Fibroblast of lung (primary cell): ENCODE measurements at regions not wholly inside any gene's neighbourhood (a gene's known extent, or its start where the extent isn't known, plus 50 kb on each side); places are given as distances from the start of the nearest gene placed in this dataset.

Source experiments
- DNase-seq, 2 donors: peaks; one replicate each; pipeline versions ENCODE4 v3.0.0 to v3.0.0-alpha.2; 2010; ENCODE audit warnings: low read depth in 2 of 2
- H2AFZ ChIP-seq: 2 replicates; pipeline ENCODE4 v1.5.1; 2012; ENCODE audit warnings: low read length, control low read depth, inconsistent platforms
- H3K27ac ChIP-seq: 2 replicates; pipeline ENCODE4 v1.5.1; 2011; ENCODE audit warnings: low read length, control low read depth; ENCODE audit not compliant: insufficient read depth
- H3K27me3 ChIP-seq: 2 replicates; pipeline ENCODE4 v1.5.1; 2011; ENCODE audit warnings: mild to moderate bottlenecking, low read length; ENCODE audit not compliant: control insufficient read depth, insufficient read depth
- H3K36me3 ChIP-seq: 2 replicates; pipeline ENCODE4 v1.5.1; 2011; ENCODE audit warnings: low read length; ENCODE audit not compliant: control insufficient read depth, insufficient read depth
- H3K4me1 ChIP-seq: 2 replicates; pipeline ENCODE4 v1.5.1; 2011; ENCODE audit warnings: low read length; ENCODE audit not compliant: control insufficient read depth, insufficient read depth; ENCODE audit errors: extremely low read depth
- H3K4me2 ChIP-seq: 2 replicates; pipeline ENCODE4 v1.5.1; 2011; ENCODE audit warnings: low read length, control low read depth; ENCODE audit not compliant: insufficient read depth; ENCODE audit errors: extremely low read depth
- H3K4me3 ChIP-seq, 4 experiments: fragments of 200-600 bp in 1 of 4; sonication (generic) in 1 of 4; replicated peaks in 1 of 4; 2 replicates each; pipeline ENCODE4 v1.5.1; 2011 to 2016; ENCODE audit warnings: low read length in 4 of 4, low read depth in 3 of 4, mild to moderate bottlenecking in 3 of 4, control low read depth in 2 of 4, inconsistent platforms in 1 of 4, mixed read lengths in 1 of 4; ENCODE audit not compliant: insufficient read depth in 1 of 4; ENCODE audit errors: control extremely low read depth in 1 of 4
- H3K79me2 ChIP-seq: 2 replicates; pipeline ENCODE4 v1.5.1; 2012; ENCODE audit warnings: mild to moderate bottlenecking, low read length, inconsistent platforms; ENCODE audit not compliant: control insufficient read depth, insufficient read depth
- H3K9ac ChIP-seq: 2 replicates; pipeline ENCODE4 v1.5.1; 2011; ENCODE audit warnings: mild to moderate bottlenecking, low read length, control low read depth; ENCODE audit not compliant: insufficient read depth
- H3K9me3 ChIP-seq: 2 replicates; pipeline ENCODE4 v1.5.1; 2012; ENCODE audit warnings: low read depth, low read length; ENCODE audit not compliant: control insufficient read depth, insufficient read depth
- H4K20me1 ChIP-seq: 2 replicates; pipeline ENCODE4 v1.5.1; 2011; ENCODE audit warnings: low read length; ENCODE audit not compliant: control insufficient read depth, insufficient read depth; ENCODE audit errors: extremely low read depth
- EZH2 ChIP-seq: IDR thresholded peaks from 2 replicates; pipeline ENCODE4 v1.5.1; 2012; ENCODE audit warnings: low read length, control low read depth, mild to moderate bottlenecking; ENCODE audit errors: missing control alignments
- TF ChIP-seq, protein P1 (sequence below), 2 donors: IDR thresholded peaks in 1 of 2; conservative IDR thresholded peaks in 1 of 2; 1 replicate in 1 of 2; 2 replicates in 1 of 2; pipeline ENCODE4 v1.5.1; 2011 to 2012; ENCODE audit warnings: low read length in 2 of 2, control low read depth in 1 of 2, inconsistent platforms in 1 of 2, low read depth in 1 of 2, mild to moderate bottlenecking in 1 of 2

DNA sequence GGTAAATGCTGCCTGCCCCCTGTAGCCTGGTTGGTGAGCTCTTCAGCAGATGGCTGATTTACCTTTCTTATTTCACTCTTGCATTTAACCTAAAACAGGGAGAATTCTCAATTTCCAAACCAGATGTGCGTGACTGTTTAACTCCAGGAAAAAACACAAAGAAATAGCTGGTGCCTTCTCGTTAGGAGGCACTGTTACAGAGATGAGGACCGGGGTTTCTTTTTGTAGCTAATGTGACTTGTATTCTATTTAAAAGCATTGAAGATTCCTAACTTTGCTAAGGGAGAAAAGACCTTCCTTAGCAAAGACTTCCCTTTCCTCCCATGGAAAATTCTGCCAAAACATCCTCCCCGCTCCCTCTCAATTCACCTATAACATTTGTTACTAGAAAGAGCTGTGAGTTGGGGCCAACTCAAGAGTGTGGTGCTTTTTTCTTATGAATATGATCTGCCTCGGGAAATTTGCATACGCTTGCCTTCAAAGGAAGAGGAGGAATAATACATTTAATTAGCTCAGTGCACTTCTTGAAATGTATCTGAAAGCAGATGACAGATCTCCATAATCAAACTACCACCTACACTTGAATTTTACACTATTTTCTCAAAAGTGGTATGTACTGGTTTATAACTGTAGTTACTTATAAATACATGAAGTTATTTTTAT is 102.0 kb upstream of the ARID2 start:
- no peak overlapping the region for H3K9ac ChIP-seq

DNA sequence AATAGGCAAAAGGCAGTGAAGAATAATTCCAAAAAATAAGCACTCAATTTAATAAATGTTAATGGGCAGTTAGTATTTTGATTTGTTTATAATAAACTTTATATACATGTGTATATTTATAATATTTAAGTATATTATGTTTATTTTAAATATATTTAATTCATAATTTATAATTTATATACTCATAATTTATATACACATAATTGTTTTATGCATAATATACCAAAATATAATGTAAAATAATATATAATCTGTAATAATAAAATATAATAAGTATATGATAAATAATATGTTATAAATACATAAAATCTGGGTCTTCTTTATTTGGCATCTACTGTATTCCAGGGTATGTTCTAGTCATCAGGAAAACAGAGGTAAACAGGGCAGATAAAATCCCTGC is 100.2 kb upstream of the ARID2 start:
- no peaks in the 10 kb centered on the region for H3K9me3 ChIP-seq
- TF ChIP-seq EZH2: no peak
- TF ChIP-seq, protein P1, sequence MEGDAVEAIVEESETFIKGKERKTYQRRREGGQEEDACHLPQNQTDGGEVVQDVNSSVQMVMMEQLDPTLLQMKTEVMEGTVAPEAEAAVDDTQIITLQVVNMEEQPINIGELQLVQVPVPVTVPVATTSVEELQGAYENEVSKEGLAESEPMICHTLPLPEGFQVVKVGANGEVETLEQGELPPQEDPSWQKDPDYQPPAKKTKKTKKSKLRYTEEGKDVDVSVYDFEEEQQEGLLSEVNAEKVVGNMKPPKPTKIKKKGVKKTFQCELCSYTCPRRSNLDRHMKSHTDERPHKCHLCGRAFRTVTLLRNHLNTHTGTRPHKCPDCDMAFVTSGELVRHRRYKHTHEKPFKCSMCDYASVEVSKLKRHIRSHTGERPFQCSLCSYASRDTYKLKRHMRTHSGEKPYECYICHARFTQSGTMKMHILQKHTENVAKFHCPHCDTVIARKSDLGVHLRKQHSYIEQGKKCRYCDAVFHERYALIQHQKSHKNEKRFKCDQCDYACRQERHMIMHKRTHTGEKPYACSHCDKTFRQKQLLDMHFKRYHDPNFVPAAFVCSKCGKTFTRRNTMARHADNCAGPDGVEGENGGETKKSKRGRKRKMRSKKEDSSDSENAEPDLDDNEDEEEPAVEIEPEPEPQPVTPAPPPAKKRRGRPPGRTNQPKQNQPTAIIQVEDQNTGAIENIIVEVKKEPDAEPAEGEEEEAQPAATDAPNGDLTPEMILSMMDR (conservative IDR thresholded peaks at IDR 0.05 in 1 of 2, IDR thresholded peaks at IDR 0.05 in 1 of 2; ENCODE audit: low read depth in 1 of 2, low read length in 2 of 2): no peak
- no peaks in the 10 kb centered on the region for H3K27me3 ChIP-seq
- no peak overlapping the region for H3K9ac ChIP-seq
- no peak for DNase-seq
- H3K4me3 ChIP-seq: no peak overlapping the region
- H3K36me3 ChIP-seq: no peaks in the 10 kb centered on the region
- H3K79me2 ChIP-seq: no peaks in the 10 kb centered on the region
- H3K4me1 ChIP-seq: no peaks in the 10 kb centered on the region
- H3K4me2 ChIP-seq: no peak overlapping the region
- no peak overlapping the region for H2AFZ ChIP-seq
- no peaks in the 10 kb centered on the region for H4K20me1 ChIP-seq
- no peak overlapping the region for H3K27ac ChIP-seq

More for the DNA sequence above, 102.0 kb upstream of the ARID2 start:
- Histone ChIP-seq H3K4me1 (no peaks in the 10 kb centered on the region), H4K20me1 (no peaks in the 10 kb centered on the region), H2AFZ (no peak overlapping the region), H3K9me3 (no peaks in the 10 kb centered on the region), H3K27me3 (no peaks in the 10 kb centered on the region), H3K27ac (no peak overlapping the region), H3K79me2 (no peaks in the 10 kb centered on the region), H3K4me2 (no peak overlapping the region), H3K4me3 (no peak overlapping the region), H3K36me3 (no peaks in the 10 kb centered on the region)
- no peak for TF ChIP-seq EZH2
- TF ChIP-seq, protein P1 (conservative IDR thresholded peaks at IDR 0.05 in 1 of 2, IDR thresholded peaks at IDR 0.05 in 1 of 2; ENCODE audit: low read depth in 1 of 2, low read length in 2 of 2): no peak
- DNase-seq: no peak

DNA sequence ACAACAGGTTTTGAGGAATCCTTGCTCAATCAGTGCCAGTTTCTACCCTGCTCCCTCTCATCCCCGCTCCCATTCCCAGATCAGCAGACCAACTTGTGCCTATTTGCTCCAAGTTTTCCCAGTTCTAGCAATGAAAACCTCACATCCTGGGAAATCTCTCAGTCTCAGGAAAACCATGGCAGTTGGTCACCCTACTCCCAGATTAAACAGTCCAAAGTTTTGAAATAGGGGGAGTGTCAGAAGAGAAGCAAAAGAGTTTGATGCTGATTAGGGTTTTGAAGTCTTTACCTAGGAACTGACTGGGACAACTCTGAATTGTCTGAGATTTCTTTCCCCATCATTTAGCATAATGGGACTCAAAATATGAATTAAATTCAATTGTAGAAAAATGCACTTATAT is 95.8 kb upstream of the ARID2 start:
- Histone ChIP-seq H3K9ac (no peak overlapping the region), H2AFZ (no peak overlapping the region), H3K79me2 (no peaks in the 10 kb centered on the region), H3K4me2 (no peak overlapping the region), H3K27ac (no peak overlapping the region), H3K4me3 (no peak overlapping the region), H3K9me3 (no peaks in the 10 kb centered on the region), H4K20me1 (no peaks in the 10 kb centered on the region), H3K4me1 (no peaks in the 10 kb centered on the region), H3K27me3 (no peaks in the 10 kb centered on the region), H3K36me3 (no peaks in the 10 kb centered on the region)
- TF ChIP-seq, protein P1 (conservative IDR thresholded peaks at IDR 0.05 in 1 of 2, IDR thresholded peaks at IDR 0.05 in 1 of 2; ENCODE audit: low read depth in 1 of 2, low read length in 2 of 2): no peak
- TF ChIP-seq EZH2: no peak
- no peak for DNase-seq
